ENCODE measurements at regions not wholly inside any gene's neighbourhood (a gene's known extent, or its start where the extent isn't known, plus 50 kb on each side); places are given as distances from the start of the nearest gene placed in this dataset.

DNA sequence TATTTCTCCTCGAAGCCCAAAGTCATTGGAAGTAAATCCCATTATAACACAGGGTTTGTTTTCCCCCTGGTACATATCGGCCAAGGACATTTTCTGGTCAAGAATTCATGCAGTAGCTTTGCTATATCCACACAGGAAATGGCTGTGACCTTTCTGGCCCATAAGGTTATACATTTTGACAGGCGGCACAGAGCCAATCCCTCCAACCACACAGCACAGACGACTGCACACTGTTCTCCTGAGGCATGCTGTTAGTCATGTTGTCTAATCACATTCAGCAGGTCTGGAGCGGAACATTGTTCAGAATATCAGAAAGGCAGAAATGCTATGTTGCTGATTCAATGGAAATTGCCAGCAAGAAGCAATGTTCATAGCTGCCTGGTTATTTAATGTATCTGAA lies 742.3 kb upstream of the SLC8A1 start:
- H3K9me3 ChIP-seq (replicated peaks; ENCODE audit: control insufficient read depth, insufficient read depth, low read length) = no peaks in the 10 kb centered on the region
- BruUV-seq (replicated peaks) = no TSS peak
- no peak overlapping the region for H3K9ac ChIP-seq (ENCODE audit: control insufficient read depth, insufficient read depth, low read length)
- no peak for DNase-seq (ENCODE audit: low read depth, low spot score)
- H3K27me3 ChIP-seq (replicated peaks in 1 of 2; ENCODE audit: control insufficient read depth in 2 of 2, insufficient read depth in 2 of 2, low read length in 1 of 2) = no peaks in the 10 kb centered on the region
- no peaks in the 10 kb centered on the region for H3K36me3 ChIP-seq (ENCODE audit: control insufficient read depth in 2 of 2, insufficient read depth in 2 of 2, low read length in 1 of 2)
- in situ Hi-C loops (cut with MboI) (no loop called here), intact Hi-C loops (cut with micrococcal nuclease; ENCODE audit: unreplicated experiment) (no loop called here)
- FAIRE-seq = no peak
- no peaks in the 10 kb centered on the region for H3K4me1 ChIP-seq (ENCODE audit: control insufficient read depth, insufficient read depth, low read length)
- H3K4me2 ChIP-seq (ENCODE audit: control insufficient read depth, insufficient read depth) = no peak overlapping the region
- TF ChIP-seq NR2C2 (IDR thresholded peaks at IDR 0.05; ENCODE audit: borderline replicate concordance, control insufficient read depth, insufficient read length, low read depth) (no peak), SP1 (IDR thresholded peaks at IDR 0.05; ENCODE audit: low read depth, low read length) (no peak), NFXL1 (IDR thresholded peaks at IDR 0.05; ENCODE audit: borderline replicate concordance) (no peak), MEF2B (IDR thresholded peaks at IDR 0.05; ENCODE audit: partially characterized antibody, poor library complexity, severe bottlenecking) (no peak), IKZF1 (conservative IDR thresholded peaks at IDR 0.05) (no peak), SREBF1 (IDR thresholded peaks at IDR 0.05; ENCODE audit: low read length) (no peak), EZH2 (IDR thresholded peaks at IDR 0.05; ENCODE audit: borderline replicate concordance, control insufficient read depth, low read depth, low read length) (no peak), NFYB (IDR thresholded peaks at IDR 0.05; ENCODE audit: insufficient read depth, low read depth, low read length) (no peak), HDGF (IDR thresholded peaks at IDR 0.05) (no peak), SPI1 (IDR thresholded peaks at IDR 0.05; ENCODE audit: borderline replicate concordance, insufficient read depth, low read depth, low read length) (no peak), SMAD1 (IDR thresholded peaks at IDR 0.05; ENCODE audit: low read depth, partially characterized antibody) (no peak)
- TF ChIP-seq, protein P1, sequence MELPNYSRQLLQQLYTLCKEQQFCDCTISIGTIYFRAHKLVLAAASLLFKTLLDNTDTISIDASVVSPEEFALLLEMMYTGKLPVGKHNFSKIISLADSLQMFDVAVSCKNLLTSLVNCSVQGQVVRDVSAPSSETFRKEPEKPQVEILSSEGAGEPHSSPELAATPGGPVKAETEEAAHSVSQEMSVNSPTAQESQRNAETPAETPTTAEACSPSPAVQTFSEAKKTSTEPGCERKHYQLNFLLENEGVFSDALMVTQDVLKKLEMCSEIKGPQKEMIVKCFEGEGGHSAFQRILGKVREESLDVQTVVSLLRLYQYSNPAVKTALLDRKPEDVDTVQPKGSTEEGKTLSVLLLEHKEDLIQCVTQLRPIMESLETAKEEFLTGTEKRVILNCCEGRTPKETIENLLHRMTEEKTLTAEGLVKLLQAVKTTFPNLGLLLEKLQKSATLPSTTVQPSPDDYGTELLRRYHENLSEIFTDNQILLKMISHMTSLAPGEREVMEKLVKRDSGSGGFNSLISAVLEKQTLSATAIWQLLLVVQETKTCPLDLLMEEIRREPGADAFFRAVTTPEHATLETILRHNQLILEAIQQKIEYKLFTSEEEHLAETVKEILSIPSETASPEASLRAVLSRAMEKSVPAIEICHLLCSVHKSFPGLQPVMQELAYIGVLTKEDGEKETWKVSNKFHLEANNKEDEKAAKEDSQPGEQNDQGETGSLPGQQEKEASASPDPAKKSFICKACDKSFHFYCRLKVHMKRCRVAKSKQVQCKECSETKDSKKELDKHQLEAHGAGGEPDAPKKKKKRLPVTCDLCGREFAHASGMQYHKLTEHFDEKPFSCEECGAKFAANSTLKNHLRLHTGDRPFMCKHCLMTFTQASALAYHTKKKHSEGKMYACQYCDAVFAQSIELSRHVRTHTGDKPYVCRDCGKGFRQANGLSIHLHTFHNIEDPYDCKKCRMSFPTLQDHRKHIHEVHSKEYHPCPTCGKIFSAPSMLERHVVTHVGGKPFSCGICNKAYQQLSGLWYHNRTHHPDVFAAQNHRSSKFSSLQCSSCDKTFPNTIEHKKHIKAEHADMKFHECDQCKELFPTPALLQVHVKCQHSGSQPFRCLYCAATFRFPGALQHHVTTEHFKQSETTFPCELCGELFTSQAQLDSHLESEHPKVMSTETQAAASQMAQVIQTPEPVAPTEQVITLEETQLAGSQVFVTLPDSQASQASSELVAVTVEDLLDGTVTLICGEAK (IDR thresholded peaks at IDR 0.05; ENCODE audit: borderline replicate concordance) = no peak
- TF ChIP-seq, protein P2, sequence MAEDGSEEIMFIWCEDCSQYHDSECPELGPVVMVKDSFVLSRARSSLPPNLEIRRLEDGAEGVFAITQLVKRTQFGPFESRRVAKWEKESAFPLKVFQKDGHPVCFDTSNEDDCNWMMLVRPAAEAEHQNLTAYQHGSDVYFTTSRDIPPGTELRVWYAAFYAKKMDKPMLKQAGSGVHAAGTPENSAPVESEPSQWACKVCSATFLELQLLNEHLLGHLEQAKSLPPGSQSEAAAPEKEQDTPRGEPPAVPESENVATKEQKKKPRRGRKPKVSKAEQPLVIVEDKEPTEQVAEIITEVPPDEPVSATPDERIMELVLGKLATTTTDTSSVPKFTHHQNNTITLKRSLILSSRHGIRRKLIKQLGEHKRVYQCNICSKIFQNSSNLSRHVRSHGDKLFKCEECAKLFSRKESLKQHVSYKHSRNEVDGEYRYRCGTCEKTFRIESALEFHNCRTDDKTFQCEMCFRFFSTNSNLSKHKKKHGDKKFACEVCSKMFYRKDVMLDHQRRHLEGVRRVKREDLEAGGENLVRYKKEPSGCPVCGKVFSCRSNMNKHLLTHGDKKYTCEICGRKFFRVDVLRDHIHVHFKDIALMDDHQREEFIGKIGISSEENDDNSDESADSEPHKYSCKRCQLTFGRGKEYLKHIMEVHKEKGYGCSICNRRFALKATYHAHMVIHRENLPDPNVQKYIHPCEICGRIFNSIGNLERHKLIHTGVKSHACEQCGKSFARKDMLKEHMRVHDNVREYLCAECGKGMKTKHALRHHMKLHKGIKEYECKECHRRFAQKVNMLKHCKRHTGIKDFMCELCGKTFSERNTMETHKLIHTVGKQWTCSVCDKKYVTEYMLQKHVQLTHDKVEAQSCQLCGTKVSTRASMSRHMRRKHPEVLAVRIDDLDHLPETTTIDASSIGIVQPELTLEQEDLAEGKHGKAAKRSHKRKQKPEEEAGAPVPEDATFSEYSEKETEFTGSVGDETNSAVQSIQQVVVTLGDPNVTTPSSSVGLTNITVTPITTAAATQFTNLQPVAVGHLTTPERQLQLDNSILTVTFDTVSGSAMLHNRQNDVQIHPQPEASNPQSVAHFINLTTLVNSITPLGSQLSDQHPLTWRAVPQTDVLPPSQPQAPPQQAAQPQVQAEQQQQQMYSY (CRISPR knock-in tag; IDR thresholded peaks at IDR 0.05) = no peak
- ChIA-PET SMC1A (ENCODE audit: uncharacterized antibody, unreplicated experiment) (interaction anchor here (1.2 to 1.5 kb wide), 3 partner anchors 9 to 106 kb away, joined by 3 read pairs; no protein-coding TSS in a partner anchor), CTCF (no interaction called here), RAD21 (ENCODE audit: unreplicated experiment) (no interaction called here), POLR2A (no interaction called here)
- H3K79me2 ChIP-seq (ENCODE audit: control insufficient read depth, insufficient read depth, low read length) = no peaks in the 10 kb centered on the region
- no peak overlapping the region for H2AFZ ChIP-seq (ENCODE audit: control insufficient read depth, low read depth, low read length)
- no peak overlapping the region for H3K4me3 ChIP-seq
- 46% methylated on average over 4 of the region's 5 CpGs for WGBS (ENCODE audit: insufficient coverage, insufficient replicate concordance, low lambda C conversion rate, missing lambda C conversion rate)
- H4K20me1 ChIP-seq (ENCODE audit: control insufficient read depth, insufficient read depth) = no peaks in the 10 kb centered on the region
- no peak overlapping the region for H3K27ac ChIP-seq (ENCODE audit: control insufficient read depth, insufficient read depth)
- no peak for ATAC-seq

All from GM12878 (cell line).